HG03439 (cell line): ENCODE measurements at regions not wholly inside any gene's neighbourhood (a gene's known extent, or its start where the extent isn't known, plus 50 kb on each side); places are given as distances from the start of the nearest gene placed in this dataset.

Source experiments
- ATAC-seq: cut with Tn5 transposase; IDR thresholded peaks from one replicate; pipeline ENCODE4 v1.9.1; 2021; ENCODE audit warnings: mild to moderate bottlenecking, moderate library complexity; ENCODE audit not compliant: unreplicated experiment

DNA sequence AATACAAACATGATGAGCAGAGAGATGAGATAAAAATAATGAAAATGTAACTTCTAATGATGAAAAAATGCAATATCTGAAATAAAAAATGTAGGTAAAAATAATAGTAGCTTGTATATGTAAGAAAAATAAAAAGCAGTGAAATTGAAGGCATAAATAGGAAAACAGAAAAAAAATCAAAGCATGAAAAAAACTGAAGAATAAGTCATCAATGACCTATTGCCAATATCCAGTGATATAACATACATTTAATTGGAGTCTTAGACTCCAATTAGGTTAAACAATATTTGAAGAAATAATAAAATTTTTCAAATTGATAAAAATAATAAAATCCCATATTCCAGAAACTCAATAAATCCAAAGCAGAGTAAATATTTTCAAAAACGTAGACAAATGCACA, 114.0 kb upstream of the HDGFL1 start:
- ATAC-seq: no peak

DNA sequence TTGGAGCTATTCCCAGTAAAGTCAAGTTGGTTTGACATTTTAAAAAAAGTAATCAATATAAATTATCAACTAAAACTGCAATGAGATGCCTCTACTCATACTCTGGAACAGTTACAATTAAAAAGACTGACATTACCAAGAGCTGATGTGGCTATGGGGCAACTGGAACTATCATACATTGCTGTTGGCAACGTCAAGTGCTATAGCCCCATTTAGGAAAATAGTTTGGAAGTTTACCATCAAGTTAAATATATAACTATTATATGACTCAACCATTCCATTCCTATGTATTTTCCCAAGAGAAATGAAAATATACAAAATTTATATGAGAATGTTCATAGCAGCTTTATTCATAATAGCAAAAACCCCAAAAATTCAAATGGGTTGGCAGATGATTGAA, 111.4 kb upstream of the HDGFL1 start:
- ATAC-seq: no peak

GRCh38 chr6:22466665-22467245, 102.6 kb upstream of the HDGFL1 start:
- no peak for ATAC-seq

DNA sequence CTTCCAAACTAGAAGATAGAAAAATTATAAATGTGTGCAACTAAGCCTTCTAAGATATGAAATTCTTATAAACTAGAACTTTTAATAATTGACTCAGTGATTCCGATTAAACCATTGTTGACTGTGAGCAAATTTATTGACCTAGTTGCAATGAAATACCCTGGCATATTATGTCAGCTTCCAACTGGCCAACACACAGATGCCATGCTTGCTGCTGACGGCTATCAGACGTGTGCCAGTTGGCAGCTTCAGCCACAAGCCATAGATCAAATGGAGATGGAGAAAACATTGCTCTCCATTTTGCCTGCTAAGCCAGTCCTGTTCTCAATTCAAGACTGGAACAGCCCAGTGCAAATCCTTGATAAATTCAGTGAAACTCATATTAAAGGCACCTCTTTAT, 101.7 kb upstream of the HDGFL1 start:
- ATAC-seq: no peak

DNA sequence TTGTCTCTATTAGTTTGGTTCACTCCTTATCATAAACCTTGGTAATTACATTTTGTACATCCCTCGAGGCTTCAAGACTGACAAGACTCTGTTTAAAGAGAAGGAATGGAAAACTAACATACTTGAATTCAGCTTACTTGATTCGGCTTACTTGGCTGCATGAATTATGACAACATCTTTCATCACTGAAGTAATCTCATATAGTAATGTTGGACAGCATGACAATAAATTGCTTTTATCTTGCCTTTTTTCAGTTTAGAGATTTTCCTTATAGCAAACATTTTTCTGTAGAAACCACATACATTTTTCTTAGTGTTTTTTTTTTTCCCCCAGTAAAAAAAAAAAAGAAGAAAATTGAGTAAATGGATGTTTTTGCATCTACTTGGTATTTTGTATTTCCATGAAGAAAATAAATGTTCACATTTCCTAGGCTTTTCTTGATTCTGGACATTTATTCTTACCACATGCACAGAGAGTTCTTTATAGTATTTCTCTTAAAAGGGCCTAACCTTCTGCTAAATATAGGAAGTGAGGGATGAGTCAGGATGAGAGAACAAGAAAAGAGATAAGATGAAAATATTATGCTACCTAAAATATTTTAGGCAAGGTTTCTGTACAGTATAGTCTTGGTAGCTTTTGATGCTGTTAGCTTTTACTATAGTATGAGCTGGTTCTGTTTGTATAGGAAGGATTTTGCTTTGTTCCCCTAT, 101.0 kb upstream of the HDGFL1 start:
- no peak for ATAC-seq

DNA sequence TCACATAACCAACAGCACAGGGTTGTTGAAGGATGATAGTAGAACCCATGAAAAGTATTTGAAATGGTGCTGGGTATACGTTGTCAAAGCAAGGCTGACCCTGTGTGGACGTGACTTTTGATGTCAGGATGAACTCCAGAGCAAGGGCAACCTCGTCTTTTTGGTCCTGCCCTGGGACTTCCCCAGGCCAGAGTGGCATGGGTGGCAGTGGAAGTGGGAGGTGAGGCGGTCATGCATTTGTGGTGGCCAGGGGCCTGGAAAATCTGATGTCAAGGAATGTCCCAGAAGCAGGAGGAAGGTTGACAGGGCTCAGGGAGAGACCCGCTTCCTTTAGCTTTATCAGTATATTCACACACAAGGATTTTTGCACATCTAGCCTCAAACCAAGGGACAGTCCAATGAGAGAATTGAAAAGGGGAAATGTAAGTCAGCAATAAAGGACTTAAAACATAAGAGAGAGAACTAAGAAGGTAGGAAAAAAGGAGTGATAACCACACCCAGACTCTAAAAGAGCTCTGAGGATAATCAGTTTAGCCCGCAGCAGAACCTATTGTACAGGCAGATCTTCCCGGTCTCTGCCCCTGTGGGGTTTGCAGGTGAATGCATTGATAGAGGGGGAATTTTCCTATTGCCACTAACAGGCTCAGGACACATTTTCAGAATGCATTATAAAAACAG, 98.8 kb upstream of the HDGFL1 start:
- no peak for ATAC-seq

DNA sequence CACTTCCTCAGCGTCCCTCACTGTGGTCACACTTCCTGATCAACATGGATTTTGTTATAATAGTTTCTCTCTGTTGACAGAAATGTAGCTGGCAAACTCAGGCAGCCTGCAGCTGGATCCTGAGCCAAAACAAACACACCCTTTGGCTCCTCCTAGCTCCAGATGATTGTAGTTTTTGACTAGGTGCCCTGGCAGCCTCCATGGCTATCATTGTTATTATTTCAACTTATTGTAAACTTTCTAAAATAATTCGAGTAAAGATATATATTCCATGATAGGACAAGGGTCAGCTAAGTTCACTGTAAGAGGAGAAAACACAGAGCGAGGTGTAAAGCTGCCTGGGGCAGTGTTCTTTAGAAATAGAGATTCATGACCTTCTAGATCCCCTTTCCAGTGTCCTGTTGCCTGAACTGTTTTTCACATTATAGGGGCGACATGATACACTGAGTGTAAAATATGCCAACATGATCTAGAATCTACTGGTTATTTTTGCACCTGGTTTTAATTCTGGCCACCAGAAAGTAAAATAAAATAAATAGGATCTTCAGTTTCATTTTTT, 98.2 kb upstream of the HDGFL1 start:
- ATAC-seq: no peak

- ATAC-seq: no peak
Measured at GRCh38 chr6:22471746-22472145, 97.6 kb upstream of the HDGFL1 start.

DNA sequence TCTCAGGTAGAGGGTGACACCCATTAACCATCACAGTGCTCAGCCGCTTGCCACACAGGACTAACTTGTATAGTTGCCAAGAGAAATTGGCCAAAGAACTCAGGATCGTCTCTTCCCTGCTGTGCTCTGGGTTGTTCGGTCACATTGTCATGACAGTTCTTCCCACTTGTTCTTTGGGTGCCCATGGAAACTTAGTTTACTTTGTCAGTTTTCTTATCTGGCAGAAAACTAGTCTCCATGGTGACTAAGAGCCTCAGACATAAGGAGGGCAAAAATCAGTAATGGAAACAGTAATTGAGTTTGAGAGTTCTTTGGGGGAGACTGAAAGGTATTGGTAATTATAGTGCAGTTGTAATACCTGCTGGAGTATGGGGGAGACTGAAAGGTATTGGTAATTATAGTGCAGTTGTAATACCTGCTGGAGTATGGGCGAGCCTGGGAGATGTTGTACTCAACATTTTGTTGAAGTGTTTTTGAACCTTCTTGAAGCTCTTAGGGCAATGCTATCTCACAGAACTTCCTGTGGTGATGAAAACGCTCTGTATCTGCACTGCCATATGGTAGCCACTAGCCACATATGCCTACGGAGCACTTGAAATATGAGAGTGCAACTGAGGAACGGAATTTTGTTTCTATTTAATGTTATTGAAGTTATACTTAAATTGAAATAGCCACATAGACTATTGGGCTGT, 95.2 kb upstream of the HDGFL1 start:
- ATAC-seq: no peak

DNA sequence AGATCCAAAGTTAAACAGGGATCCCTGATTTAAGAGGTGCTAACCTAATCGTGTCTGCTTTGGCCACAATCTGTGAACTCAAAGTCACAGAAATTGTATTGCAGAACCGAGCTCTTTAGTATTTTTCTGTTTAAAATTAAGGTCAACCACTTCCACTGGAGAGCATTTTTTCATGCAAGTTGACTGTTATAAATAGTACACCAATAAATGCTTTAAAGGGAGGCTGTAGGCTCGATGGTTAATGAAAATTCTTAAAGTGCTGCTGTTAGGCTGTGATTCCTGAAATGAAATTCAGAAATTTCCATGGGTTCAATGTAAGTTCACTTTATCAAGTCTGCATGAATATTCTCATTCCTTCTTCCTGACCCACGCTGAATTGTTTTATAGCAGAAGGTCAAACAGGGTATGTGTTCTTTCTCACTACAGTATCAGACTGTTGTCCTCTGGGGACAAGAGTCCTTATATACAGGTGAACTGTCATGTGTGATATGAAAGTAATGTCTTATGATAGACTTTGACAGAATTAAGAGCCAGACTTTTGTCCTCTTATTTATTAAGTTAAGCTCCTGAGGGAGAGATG, 92.5 kb upstream of the HDGFL1 start:
- ATAC-seq: no peak

DNA sequence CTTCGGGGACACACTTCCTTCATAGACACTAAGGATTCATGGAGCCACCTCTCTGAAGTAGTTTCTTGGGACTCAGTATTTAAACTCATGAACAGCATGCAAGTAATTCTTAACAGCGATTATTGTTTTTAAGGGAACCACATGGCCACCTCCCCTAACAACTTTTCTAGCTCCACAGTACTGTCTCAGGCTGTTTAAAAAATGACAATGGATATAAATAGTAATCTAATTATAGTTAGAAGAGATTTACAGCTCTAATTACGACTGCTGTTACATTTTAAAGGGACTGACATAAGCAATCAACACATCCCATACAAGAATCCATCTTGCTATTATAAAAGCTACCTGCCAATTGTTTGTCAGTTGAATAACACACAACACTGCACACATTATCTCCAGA, 72.1 kb upstream of the HDGFL1 start:
- ATAC-seq: no peak

- no peak for ATAC-seq
Measured at GRCh38 chr6:22499815-22500214, 69.6 kb upstream of the HDGFL1 start.

DNA sequence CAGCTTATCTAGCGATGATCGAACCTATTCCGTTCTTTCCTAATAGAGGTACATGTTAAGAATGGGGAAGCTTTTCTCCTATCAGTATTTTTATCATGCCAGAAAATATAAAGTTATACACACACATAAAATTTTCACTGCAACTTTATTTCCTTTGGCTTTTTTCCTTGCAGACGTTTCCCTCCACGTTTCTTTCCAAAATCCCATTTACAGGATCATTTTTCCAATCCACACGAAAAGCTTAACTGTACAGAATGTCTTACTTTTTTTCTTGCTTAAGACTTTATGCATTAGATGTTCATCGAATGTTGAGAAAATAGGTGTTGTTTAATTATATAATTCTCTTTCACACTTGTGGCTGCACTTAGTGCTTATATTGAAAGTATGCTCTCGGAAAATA, 62.9 kb upstream of the HDGFL1 start:
- no peak for ATAC-seq

DNA sequence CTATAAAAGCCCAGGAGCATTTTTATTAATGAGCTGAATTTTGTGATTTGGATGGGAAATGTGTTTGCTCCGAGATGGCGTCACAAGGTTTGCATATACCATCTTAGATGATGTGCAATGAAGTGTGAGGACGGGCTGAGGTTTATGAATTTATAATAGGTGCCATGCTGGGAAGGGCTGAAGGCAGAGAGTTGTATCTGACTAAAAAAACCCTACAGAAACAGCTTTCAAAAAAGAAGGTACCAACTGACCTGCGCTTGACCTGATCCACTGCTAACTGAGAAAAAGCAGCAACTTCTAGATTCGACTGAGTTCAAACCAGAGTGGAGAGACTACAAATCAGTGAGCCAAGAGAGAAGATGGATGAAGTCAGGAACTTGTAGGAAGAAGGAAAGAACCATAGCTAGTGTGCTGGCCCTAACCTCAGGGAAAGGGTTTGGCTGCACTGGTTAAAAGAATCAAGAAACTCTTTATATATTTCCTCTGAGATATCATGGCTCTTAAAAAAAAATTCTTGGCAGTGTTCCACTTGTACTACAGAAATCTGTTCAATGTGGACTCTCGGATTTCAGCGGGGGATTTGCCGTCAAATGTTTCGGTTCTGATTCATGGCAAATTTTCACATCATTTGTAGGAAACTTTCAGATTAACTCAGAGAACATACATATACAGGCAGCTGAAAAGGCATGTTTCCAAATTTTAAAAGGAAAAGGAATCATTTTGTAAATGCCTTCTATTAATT, 56.5 kb upstream of the HDGFL1 start:
- no peak for ATAC-seq

- ATAC-seq: no peak
Measured at GRCh38 chr6:22513667-22514066, 55.7 kb upstream of the HDGFL1 start.

DNA sequence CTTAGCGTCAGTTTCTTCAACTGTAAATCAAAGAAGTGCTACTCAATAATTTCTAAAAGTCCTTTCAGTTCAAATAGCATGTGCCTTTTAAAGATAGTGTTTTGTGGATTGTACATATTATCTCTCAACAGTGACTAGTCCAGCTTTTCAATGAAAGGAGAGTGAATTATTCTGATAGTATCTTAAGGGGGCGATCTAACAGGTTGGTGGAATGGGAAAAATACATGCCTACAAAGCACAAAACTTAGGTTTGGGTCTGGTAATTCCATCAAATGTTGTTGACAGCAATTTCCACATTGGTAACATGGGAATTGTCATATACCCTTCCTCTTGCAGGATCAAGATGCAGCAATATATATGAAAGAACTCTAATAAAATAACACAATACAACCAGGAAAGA, 50.1 kb upstream of the HDGFL1 start:
- no peak for ATAC-seq
